ENCODE measurements at regions not wholly inside any gene's neighbourhood (a gene's known extent, or its start where the extent isn't known, plus 50 kb on each side); places are given as distances from the start of the nearest gene placed in this dataset.
A peak's percentile ranks its signal among the peaks of the same experiment; 100 is the strongest.

DNA sequence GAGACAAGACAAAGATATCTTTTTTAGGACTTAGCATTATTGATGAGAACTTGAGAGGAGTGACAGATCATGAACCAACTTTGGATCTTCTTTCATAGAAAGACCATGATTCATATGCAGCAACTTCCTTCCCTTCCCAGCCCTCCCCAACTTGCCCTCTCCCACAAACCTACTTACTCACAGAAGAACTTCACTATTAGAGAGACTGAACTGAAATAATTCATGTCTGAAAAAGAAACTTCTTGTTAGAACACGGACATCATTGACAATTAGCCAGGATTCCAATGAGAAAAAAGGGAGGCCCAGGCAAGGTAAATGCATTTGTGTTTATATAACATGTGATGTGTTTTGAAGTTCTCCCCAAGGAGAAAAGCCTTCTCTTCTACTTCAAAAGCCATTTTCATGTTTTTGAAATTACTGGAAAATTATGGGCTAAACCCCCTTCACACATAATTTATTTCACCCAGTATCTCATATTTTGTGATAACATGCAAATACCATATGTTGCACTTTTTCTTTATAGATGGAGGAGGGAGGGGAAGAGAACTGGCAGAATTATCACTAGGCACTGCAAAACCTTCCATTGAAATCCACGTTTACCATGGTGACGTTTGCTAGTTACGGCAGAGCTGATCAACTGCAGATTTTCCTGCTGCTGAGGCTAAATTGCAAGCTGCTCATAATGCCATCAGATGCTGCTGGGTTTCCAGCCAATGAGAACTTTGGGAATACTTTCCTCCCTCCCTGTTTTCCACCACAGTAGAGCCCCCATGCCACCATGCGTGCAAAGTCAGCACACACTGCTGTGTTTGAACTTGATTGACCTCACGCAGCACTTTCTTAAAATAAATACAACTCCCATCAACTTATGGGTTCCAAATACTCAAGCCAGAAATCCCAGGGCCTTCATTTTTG is 294.7 kb downstream of the MEIS1 start:
- no peaks in the 10 kb centered on the region for H3K36me3 ChIP-seq (replicated peaks)
- TF ChIP-seq, protein P1, sequence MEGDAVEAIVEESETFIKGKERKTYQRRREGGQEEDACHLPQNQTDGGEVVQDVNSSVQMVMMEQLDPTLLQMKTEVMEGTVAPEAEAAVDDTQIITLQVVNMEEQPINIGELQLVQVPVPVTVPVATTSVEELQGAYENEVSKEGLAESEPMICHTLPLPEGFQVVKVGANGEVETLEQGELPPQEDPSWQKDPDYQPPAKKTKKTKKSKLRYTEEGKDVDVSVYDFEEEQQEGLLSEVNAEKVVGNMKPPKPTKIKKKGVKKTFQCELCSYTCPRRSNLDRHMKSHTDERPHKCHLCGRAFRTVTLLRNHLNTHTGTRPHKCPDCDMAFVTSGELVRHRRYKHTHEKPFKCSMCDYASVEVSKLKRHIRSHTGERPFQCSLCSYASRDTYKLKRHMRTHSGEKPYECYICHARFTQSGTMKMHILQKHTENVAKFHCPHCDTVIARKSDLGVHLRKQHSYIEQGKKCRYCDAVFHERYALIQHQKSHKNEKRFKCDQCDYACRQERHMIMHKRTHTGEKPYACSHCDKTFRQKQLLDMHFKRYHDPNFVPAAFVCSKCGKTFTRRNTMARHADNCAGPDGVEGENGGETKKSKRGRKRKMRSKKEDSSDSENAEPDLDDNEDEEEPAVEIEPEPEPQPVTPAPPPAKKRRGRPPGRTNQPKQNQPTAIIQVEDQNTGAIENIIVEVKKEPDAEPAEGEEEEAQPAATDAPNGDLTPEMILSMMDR (IDR thresholded peaks at IDR 0.05; ENCODE audit: low read depth, low read length, missing control alignments) = no peak
- no peaks in the 10 kb centered on the region for H3K27me3 ChIP-seq (replicated peaks)
- no peak overlapping the region for H3K4me3 ChIP-seq (ENCODE audit: low read depth, low read length)
- in situ Hi-C loops (cut with HindIII; ENCODE audit: low pct_ligation_motif_present, low sequenced_read_pairs) = no loop called here
- H3K27ac ChIP-seq = no peak overlapping the region
- peak; percentile 22 for DNase-seq

DNA sequence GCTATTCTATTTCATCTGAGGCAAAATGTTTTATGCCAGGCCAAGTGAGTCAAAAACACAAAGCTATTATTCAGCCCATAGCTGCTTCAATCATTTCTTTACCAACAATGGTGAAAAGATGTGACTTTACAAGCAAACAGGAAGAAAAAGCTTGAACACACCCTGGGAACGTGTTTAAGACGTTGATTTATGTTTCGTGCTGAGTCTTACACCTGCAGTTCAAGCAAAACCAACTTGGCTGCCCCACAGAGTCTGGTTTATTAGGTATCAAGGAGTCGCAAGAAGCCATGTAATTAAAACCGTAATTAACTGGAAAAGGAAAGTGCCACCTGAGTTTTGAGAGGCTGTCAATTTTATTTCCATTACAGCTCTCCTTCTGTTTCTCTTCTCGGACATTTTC is 295.5 kb downstream of the MEIS1 start:
- no peaks in the 10 kb centered on the region for H3K27me3 ChIP-seq (replicated peaks)

GRCh38 chr2:66733364-66733999 is 298.6 kb downstream of the MEIS1 start:
- H3K4me3 ChIP-seq (ENCODE audit: low read depth, low read length) = no peak overlapping the region
- TF ChIP-seq, protein P1 (IDR thresholded peaks at IDR 0.05; ENCODE audit: low read depth, low read length, missing control alignments) = no peak
- H3K36me3 ChIP-seq (replicated peaks) = no peaks in the 10 kb centered on the region
- no peaks in the 10 kb centered on the region for H3K27me3 ChIP-seq (replicated peaks)
- no peak for DNase-seq
- H3K27ac ChIP-seq = no peak overlapping the region
- in situ Hi-C loops (cut with HindIII; ENCODE audit: low pct_ligation_motif_present, low sequenced_read_pairs) = no loop called here

More for the DNA sequence above, 295.5 kb downstream of the MEIS1 start:
- DNase-seq = no peak
- in situ Hi-C loops (cut with HindIII; ENCODE audit: low pct_ligation_motif_present, low sequenced_read_pairs) = no loop called here
- H3K27ac ChIP-seq = no peak overlapping the region
- no peak overlapping the region for H3K4me3 ChIP-seq (ENCODE audit: low read depth, low read length)
- H3K36me3 ChIP-seq (replicated peaks) = no peaks in the 10 kb centered on the region
- TF ChIP-seq, protein P1 (IDR thresholded peaks at IDR 0.05; ENCODE audit: low read depth, low read length, missing control alignments) = no peak

DNA sequence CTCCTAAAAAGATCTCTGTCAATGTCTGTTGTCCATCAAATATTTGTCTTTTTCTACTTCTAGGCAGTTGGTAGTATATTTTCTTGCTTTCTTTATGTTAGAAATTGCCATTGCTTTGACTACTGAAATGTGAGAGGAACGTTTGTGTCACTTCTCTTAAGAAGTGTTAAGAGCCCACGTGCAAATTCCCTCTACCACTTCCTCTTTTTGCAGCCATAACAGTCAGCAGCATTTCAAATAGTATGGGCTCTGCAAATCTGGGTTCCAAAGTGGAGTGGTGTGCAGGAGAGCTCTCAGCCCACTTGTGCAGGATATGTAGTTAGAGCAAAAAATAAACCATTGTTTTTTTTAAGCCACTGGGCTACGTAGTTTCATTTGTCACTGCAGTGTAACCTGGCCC is 314.0 kb downstream of the MEIS1 start:
- H3K4me3 ChIP-seq (ENCODE audit: low read depth, low read length) = no peak overlapping the region
- H3K27me3 ChIP-seq (replicated peaks) = no peaks in the 10 kb centered on the region
- DNase-seq = no peak
- H3K36me3 ChIP-seq (replicated peaks) = no peaks in the 10 kb centered on the region
- TF ChIP-seq, protein P1 (IDR thresholded peaks at IDR 0.05; ENCODE audit: low read depth, low read length, missing control alignments) = no peak
- in situ Hi-C loops (cut with HindIII; ENCODE audit: low pct_ligation_motif_present, low sequenced_read_pairs) = no loop called here
- no peak overlapping the region for H3K27ac ChIP-seq

- H3K27ac ChIP-seq = no peak overlapping the region
- H3K4me3 ChIP-seq (ENCODE audit: low read depth, low read length) = no peak overlapping the region
- TF ChIP-seq, protein P1 (IDR thresholded peaks at IDR 0.05; ENCODE audit: low read depth, low read length, missing control alignments) = no peak
- DNase-seq = no peak
- H3K27me3 ChIP-seq (replicated peaks) = no peaks in the 10 kb centered on the region
- H3K36me3 ChIP-seq (replicated peaks) = no peaks in the 10 kb centered on the region
- in situ Hi-C loops (cut with HindIII; ENCODE audit: low pct_ligation_motif_present, low sequenced_read_pairs) = no loop called here
These were observed 314.6 kb downstream of the MEIS1 start for GRCh38 chr2:66749566-66749965.
